Neural progenitor cell (in vitro differentiated cells): ENCODE measurements at regions not wholly inside any gene's neighbourhood (a gene's known extent, or its start where the extent isn't known, plus 50 kb on each side); places are given as distances from the start of the nearest gene placed in this dataset.

ENCODE experiments used
- EZH2 ChIP-seq: fragments of 200-600 bp; sonication (generic); IDR thresholded peaks from 2 replicates; pipeline ENCODE4 v1.6.1; 2017; ENCODE audit warnings: antibody characterized with exemption, mild to moderate bottlenecking, moderate library complexity
- TF ChIP-seq, protein P1 (sequence below): fragments of 200-600 bp; sonication (generic); IDR thresholded peaks from 2 replicates; pipeline ENCODE4 v1.5.1; 2017; ENCODE audit warnings: antibody characterized with exemption, mild to moderate bottlenecking

DNA sequence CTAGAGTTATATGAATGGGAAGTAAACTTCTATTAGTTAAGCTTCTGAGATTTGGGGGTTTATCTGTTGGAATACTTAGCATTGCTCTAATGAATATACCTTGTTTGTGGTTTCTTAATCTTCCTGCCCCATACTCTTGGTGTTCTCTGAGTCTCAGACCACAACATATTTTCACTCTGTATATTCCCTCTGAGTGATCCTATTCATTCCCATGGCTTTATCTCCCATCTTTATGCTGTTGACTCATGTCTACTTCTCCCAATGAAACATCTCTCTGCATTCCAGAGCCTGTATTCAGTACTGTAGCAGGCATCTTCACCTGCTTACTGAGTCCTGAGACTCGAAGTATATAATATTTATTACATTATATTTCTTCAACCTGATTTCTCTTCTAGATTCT, 283.7 kb upstream of the MAP3K7 start:
- TF ChIP-seq, protein P1, sequence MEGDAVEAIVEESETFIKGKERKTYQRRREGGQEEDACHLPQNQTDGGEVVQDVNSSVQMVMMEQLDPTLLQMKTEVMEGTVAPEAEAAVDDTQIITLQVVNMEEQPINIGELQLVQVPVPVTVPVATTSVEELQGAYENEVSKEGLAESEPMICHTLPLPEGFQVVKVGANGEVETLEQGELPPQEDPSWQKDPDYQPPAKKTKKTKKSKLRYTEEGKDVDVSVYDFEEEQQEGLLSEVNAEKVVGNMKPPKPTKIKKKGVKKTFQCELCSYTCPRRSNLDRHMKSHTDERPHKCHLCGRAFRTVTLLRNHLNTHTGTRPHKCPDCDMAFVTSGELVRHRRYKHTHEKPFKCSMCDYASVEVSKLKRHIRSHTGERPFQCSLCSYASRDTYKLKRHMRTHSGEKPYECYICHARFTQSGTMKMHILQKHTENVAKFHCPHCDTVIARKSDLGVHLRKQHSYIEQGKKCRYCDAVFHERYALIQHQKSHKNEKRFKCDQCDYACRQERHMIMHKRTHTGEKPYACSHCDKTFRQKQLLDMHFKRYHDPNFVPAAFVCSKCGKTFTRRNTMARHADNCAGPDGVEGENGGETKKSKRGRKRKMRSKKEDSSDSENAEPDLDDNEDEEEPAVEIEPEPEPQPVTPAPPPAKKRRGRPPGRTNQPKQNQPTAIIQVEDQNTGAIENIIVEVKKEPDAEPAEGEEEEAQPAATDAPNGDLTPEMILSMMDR, result no peak
- no peak for TF ChIP-seq EZH2
